ENCODE measurements at regions not wholly inside any gene's neighbourhood (a gene's known extent, or its start where the extent isn't known, plus 50 kb on each side); places are given as distances from the start of the nearest gene placed in this dataset.

GRCh38 chr3:24937228-24937627 is 442.6 kb upstream of the THRB start:
- no peak for DNase-seq (ENCODE audit: low spot score)

DNA sequence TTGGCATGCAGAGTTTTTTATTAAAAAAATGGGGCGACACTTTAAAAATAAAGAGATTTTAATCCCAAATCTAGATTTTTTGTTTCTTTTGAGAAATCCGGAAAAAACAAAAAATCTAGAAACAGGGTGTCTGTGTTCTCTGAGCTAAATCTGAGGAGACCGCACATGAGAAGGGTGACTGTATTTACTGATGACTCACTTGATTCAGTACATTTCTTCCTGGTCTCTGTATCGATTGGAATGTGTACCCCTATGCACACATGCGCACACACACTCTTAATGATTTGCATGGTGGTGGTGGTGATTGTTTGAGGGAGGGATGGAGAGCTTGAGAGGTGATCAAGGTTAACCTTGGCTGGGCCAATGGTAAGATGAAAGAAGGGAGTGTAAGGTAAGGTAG is 443.1 kb upstream of the THRB start:
- no peak for DNase-seq (ENCODE audit: low spot score)

DNA sequence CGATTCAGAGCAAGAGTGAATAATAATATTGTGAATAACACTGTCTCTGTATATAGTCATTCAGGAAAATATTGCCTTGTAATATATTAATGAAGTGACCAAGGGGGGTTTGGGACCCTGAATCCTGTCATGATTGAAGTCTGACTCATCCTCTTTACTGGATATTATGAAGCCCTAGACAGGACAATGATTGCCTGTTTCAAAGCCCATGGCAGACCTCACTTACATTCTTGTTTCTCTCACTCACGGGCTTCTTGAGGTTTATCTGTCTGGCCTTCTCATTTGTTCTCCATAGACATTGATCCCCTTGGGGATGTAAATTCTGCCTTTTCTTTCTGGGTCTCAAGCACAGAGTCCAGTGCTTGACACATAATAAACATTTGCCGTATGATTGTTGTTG is 449.3 kb upstream of the THRB start:
- no peak for DNase-seq (ENCODE audit: low spot score)

DNA sequence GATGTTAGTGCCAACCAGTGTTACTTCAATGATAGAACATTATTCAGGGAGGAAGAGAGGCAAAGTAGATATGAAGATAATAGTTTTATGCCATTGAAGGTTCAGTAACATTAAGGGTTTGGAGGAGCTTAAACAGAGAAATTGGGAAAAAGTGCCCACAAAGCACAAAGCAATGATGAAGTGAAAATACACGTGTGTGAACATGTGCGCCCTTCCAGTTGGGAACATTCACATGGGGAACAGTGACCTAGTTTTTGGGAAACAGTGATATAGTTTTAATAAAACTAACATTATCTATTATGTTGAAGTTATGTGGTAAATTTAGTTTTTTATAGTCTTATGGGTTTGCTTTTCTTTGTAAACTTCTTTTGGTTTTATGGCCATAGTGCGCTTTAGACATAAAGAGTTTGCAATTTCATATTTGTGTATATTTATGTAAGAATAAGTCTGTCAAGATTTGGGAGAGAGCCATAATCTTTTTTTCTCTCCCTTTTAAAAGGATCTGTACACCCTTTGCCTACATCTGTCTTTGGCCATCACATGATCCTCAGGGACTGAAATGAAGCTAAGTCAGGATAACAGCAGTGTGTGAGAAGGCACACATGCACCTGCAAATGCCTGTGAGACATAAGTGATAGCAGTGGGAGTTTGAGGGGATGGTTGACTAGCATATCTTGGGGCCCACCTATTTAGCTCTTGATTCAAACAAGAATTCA is 450.3 kb upstream of the THRB start:
- no peak for DNase-seq (ENCODE audit: low spot score)

DNA sequence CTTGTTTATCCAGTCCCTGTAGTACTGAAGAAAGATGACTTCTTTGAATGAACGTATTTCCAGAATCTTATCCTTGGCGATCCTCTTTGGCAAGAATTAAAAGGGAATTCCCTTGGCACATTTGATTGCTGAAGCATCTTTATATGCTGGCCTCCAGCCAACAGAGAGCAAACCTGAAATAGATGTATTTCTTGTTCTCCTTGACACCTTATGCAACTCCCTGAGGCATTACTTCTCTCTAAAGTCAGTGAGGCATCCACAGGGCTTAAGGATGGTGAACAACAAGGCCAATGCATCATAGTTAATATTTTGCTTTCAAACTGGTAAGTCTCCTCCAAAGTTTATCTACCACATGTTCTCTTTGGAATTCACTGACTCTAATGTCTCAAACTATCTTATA is 450.9 kb upstream of the THRB start:
- no peak for DNase-seq (ENCODE audit: low spot score)

DNA sequence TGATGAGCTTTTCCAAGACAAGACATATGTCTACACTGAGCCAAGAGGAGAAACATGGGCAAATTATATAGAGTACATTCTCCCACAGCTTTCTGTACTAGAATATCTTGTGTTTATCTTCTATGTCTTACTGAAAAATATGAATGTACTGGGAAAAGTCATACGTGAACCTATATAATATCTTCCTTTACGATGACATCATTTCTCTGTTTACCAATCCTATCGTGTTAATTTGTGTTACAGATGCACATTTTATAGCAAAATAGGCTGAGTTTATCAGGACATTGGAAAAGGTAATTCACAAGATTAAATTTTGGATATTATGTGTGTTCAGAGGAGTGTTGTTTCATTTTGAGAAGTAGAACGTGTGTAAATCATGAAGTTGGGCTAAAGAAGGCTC is 452.5 kb upstream of the THRB start:
- no peak for DNase-seq (ENCODE audit: low spot score)

GRCh38 chr3:24951180-24951579 is 456.5 kb upstream of the THRB start:
- DNase-seq (ENCODE audit: low spot score) = no peak

DNA sequence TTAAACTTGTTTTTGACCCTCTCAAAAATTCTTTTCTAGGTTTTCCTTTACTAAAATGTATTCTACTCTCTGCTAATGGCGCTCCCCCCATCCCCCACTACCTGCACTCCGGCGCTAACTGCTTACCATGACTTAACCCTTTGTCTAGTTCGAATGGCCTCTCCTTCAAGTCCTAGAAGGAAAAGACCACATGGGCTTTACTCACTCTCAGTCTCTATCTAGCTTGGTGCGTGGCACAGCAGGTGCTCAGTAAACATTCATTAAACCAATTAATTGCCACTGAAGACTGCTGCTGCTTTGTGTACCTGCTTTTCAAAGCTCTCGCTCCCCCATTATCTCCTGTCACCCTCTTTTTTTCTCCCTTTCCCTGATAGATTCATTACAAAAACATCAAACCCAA is 457.7 kb upstream of the THRB start:
- DNase-seq (ENCODE audit: low spot score) = no peak

GRCh38 chr3:24953060-24953771 is 458.6 kb upstream of the THRB start:
- DNase-seq (ENCODE audit: low spot score) = no peak

GRCh38 chr3:24956613-24957012 is 462.0 kb upstream of the THRB start:
- DNase-seq (ENCODE audit: low spot score) = no peak

- DNase-seq (ENCODE audit: low spot score) = no peak
Observed at GRCh38 chr3:24958271-24958670, 463.6 kb upstream of the THRB start.

GRCh38 chr3:24958910-24959447 is 464.3 kb upstream of the THRB start:
- DNase-seq (ENCODE audit: low spot score) = no peak

DNA sequence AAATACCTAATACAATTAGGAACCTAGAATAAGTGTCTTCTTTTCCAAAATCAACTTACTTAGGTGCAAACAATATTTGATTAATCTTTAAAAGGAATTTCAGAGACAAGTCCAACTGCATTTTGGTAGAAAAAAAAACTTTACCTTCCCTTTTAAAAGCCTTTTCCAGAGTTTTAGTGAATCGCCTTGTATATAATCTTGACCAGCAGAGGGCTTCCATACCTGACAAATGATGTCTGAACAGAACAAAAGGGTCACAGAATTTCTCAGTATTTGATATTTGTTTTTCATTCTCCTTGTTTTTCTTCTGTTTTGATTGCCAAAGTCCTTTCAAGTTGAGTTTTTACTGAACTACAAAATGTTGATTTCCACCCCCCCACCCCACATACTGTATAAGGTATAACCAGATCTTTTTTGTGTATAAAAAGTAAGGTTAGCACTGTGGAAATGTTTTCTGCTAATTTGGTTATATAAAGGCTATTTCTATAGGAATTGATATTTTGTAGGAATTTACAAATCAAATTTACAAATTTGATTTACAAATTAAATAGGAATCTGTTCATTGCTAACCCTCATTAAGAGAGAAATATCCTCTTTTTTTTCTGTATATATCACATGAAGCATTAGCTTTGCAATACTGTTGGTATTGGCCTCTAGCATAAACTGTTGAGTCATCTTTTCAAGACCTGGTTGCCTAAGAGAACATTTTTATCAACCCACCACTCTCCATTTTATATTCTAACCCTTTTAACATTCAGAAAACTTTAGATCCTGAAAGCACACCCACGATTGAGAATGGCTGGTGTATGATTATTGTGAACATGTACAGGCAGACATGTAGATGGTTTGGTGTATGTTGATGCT is 464.1 kb upstream of the RARB start:
- no peak for DNase-seq (ENCODE audit: low spot score)

GRCh38 chr3:24965706-24966385 is 462.2 kb upstream of the RARB start:
- DNase-seq (ENCODE audit: low spot score) = no peak

DNA sequence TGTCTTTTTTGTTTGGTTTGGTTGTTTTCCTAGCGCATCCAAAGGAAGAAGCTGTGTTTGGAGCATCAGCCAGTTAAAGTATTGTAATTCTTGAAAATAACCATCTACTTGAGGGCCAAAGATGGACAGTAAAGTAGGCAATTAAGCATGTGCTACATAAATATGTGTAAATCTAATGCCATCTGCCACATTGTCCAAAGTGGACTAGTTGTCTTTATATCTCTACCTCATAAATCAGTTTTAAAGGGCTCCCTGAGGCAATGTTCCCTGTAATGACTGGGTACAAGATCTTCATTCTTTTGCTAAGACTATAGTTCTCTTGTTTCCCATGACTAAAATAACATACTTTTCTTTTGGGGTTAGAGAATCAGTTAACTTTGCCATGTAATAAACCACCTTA is 460.0 kb upstream of the RARB start:
- no peak for DNase-seq (ENCODE audit: low spot score)

DNA sequence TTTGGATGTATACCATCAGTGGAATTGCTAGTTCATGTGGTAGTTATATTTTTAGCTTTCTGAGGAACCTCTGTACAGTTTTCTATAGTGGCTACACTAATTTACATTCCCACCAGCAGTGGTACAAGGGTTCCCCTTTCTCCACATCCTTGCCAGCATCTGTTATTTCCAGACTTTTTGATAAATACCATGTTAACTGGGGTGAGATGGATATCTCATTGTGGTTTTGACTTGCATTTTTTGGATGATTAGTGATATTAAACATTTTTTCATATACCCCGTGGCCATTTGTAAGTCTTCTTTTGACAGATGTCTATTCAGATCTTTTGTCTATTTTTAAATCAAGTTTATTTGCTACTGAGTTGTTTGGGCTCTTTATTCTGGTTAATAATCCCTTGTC is 455.6 kb upstream of the RARB start:
- no peak for DNase-seq (ENCODE audit: low spot score)

DNA sequence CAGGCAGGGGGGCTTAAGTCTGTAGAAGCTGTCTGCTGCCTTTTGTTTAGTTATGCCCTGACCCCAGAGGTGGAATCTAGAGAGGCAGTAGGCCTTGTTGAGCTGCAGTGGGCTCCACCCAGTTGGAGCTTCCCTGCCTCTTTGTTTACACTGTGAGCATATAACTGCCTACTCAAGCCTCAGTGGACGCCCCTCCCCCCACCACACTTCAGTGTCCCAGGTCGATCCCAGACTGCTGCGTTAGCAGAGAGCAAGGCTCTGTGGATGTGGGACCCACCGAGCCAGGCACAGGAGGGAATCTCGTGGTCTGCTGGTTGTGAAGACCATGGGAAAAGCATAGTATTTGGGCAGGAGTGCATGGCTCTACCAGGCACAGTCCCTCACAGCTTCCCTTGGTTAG is 446.8 kb upstream of the RARB start:
- DNase-seq (ENCODE audit: low spot score) = no peak

DNA sequence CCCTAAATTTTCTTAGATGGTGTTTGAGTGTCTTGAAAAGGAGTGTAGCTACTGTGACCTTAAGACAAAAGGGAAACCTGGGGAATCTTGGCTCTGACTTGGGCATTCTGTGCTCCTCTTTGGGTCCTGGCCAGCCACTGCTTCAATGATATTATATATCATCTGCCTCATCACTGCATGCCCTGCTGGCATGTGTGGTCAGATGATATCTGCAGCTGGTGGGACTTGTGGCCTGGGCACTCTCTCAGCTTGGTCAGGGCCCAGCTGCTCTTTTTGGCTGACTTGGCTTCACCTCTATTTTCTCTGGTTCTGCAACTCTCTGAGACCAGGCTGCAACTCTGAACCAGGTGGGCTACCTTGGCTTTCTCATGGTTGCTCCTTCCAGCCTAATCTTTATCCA is 446.1 kb upstream of the RARB start:
- DNase-seq (ENCODE audit: low spot score) = no peak

DNA sequence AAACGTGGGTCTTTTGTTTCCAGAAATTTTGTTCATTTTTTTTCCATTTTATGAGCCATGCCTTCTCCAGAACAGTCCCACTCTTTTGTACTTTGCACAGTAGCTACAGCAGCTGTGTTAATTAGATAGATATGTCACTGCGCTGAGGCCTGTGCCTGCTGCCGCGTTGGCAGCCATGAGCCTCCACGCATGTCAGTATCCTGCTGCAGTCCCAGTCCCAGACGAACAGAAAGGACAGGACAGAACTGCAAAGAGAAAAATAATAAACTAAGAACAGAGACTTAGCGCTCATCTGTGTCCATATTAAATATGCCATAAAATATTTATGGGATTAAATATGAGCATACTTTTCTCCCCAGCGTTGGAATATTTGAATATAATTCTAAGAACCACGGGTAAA is 442.4 kb upstream of the RARB start:
- no peak for DNase-seq (ENCODE audit: low spot score)

GRCh38 chr3:24986612-24987011 is 441.5 kb upstream of the RARB start:
- DNase-seq (ENCODE audit: low spot score) = no peak

DNA sequence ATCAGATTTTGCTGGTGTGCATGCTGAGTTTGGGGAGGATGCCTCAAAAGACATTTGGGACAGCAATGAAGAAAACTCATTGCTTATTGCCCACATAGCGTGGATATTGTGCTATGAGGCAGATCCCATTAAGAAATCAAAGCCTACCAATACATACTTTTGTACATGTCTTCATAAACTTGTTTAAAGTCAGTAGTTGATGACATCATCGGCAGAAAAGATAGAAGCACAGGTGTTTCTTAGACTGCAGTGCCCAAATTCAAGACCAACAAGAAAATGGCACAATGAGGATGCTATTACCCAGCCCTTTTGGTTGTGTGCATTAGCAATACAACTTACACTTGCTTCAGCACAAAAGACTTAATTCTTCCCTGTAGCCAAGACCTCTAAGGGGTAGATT is 428.7 kb upstream of the RARB start:
- DNase-seq (ENCODE audit: low spot score) = no peak

- no peak for DNase-seq (ENCODE audit: low spot score)
Observed at GRCh38 chr3:25000971-25001591, 427.0 kb upstream of the RARB start.
